ENCODE measurements at regions not wholly inside any gene's neighbourhood (a gene's known extent, or its start where the extent isn't known, plus 50 kb on each side); places are given as distances from the start of the nearest gene placed in this dataset.

GRCh38 chr2:118593257-118593656 is 254.2 kb downstream of the EN1 start:
- Histone ChIP-seq H3K4me3 (no peak overlapping the region), H3K27ac (replicated peaks in 1 of 4) (no peak overlapping the region), H3K36me3 (no peaks in the 10 kb centered on the region), H3K9me3 (peaks cover 0 to 5% (median 0%) of the 10 kb centered on the region in 4 donors), H3K4me1 (no peaks in the 10 kb centered on the region), H3K27me3 (peaks cover 0 to 7% (median 0%) of the 10 kb centered on the region in 4 donors)
- TF ChIP-seq POLR2A (IDR thresholded peaks at IDR 0.05; ENCODE audit: low read depth), result no peak
- no peak for TF ChIP-seq POLR2AphosphoS5 (IDR thresholded peaks at IDR 0.05)
- no peak for TF ChIP-seq CTCF (IDR thresholded peaks at IDR 0.05)
- no peak for TF ChIP-seq EP300 (IDR thresholded peaks at IDR 0.05)
- intact Hi-C loops (cut with DNase I), result no loop called here
- WGBS, result 87% methylated on average over 1 of the region's 1 CpG
- no peak for DNase-seq (ENCODE audit: extremely low spot score)

GRCh38 chr2:118591223-118591622 is 256.2 kb downstream of the EN1 start:
- WGBS, result 82% methylated on average over 7 of the region's 7 CpGs
- H3K27me3 ChIP-seq, result peaks cover 0 to 7% (median 0%) of the 10 kb centered on the region in 4 donors
- intact Hi-C loops (cut with DNase I), result no loop called here

GRCh38 chr2:118589721-118590120 is 257.7 kb downstream of the EN1 start:
- Histone ChIP-seq H3K9me3 (no peaks in the 10 kb centered on the region), H3K27me3 (peaks cover 0 to 7% (median 0%) of the 10 kb centered on the region in 4 donors), H3K4me3 (no peak overlapping the region), H3K27ac (replicated peaks in 1 of 4) (no peak overlapping the region), H3K36me3 (no peaks in the 10 kb centered on the region), H3K4me1 (no peaks in the 10 kb centered on the region)
- no peak for DNase-seq (ENCODE audit: extremely low spot score)
- 93% methylated on average over 3 of the region's 3 CpGs for WGBS
- intact Hi-C loops (cut with DNase I), result no loop called here
- TF ChIP-seq CTCF (IDR thresholded peaks at IDR 0.05), result no peak
- no peak for TF ChIP-seq POLR2A (IDR thresholded peaks at IDR 0.05; ENCODE audit: low read depth)
- TF ChIP-seq EP300 (IDR thresholded peaks at IDR 0.05), result no peak
- no peak for TF ChIP-seq POLR2AphosphoS5 (IDR thresholded peaks at IDR 0.05)

More at GRCh38 chr2:118591223-118591622, 256.2 kb downstream of the EN1 start:
- no peak for DNase-seq (ENCODE audit: extremely low spot score)
- Histone ChIP-seq H3K27ac (replicated peaks in 1 of 4) (no peak overlapping the region), H3K36me3 (no peaks in the 10 kb centered on the region), H3K9me3 (no peaks in the 10 kb centered on the region), H3K4me1 (no peaks in the 10 kb centered on the region), H3K4me3 (no peak overlapping the region)
- TF ChIP-seq POLR2AphosphoS5 (IDR thresholded peaks at IDR 0.05), result no peak
- TF ChIP-seq POLR2A (IDR thresholded peaks at IDR 0.05; ENCODE audit: low read depth), result no peak
- TF ChIP-seq CTCF (IDR thresholded peaks at IDR 0.05), result no peak
- no peak for TF ChIP-seq EP300 (IDR thresholded peaks at IDR 0.05)

GRCh38 chr2:118588850-118589249 is 258.6 kb downstream of the EN1 start:
- Histone ChIP-seq H3K9me3 (no peaks in the 10 kb centered on the region), H3K27me3 (peaks cover 0 to 7% (median 0%) of the 10 kb centered on the region in 4 donors), H3K4me1 (no peaks in the 10 kb centered on the region), H3K27ac (replicated peaks in 1 of 4) (no peak overlapping the region), H3K36me3 (no peaks in the 10 kb centered on the region), H3K4me3 (no peak overlapping the region)
- 63% methylated on average over 6 of the region's 6 CpGs for WGBS
- TF ChIP-seq CTCF (IDR thresholded peaks at IDR 0.05) (no peak), POLR2AphosphoS5 (IDR thresholded peaks at IDR 0.05) (no peak), EP300 (IDR thresholded peaks at IDR 0.05) (no peak)
- intact Hi-C loops (cut with DNase I), result no loop called here
- no peak for DNase-seq (ENCODE audit: extremely low spot score)

GRCh38 chr2:118586312-118586711 is 261.1 kb downstream of the EN1 start:
- Histone ChIP-seq H3K27ac (replicated peaks in 1 of 4) (no peak overlapping the region), H3K4me3 (no peak overlapping the region), H3K9me3 (no peaks in the 10 kb centered on the region), H3K36me3 (no peaks in the 10 kb centered on the region), H3K27me3 (peaks cover 0 to 21% (median 0%) of the 10 kb centered on the region in 4 donors), H3K4me1 (no peaks in the 10 kb centered on the region)
- DNase-seq (ENCODE audit: extremely low spot score), result no peak
- intact Hi-C loops (cut with DNase I), result no loop called here
- no peak for TF ChIP-seq POLR2AphosphoS5 (IDR thresholded peaks at IDR 0.05)
- no peak for TF ChIP-seq POLR2A (IDR thresholded peaks at IDR 0.05; ENCODE audit: low read depth)
- WGBS, result 90% methylated on average over 1 of the region's 1 CpG

Measured in esophagus muscularis mucosa (tissue), 4 donors.